ENCODE measurements at regions not wholly inside any gene's neighbourhood (a gene's known extent, or its start where the extent isn't known, plus 50 kb on each side); places are given as distances from the start of the nearest gene placed in this dataset.

GRCh38 chr3:66827726-66828125 lies 170.4 kb upstream of the KBTBD8 start:
- Histone ChIP-seq H2AFZ (ENCODE audit: low read depth, low read length) (no peak overlapping the region), H4K20me1 (replicated peaks; ENCODE audit: control insufficient read depth, insufficient read depth, low read length) (no peaks in the 10 kb centered on the region), H3K9me3 (replicated peaks; ENCODE audit: control insufficient read depth, insufficient read depth, low read depth, low read length) (no peaks in the 10 kb centered on the region), H3K4me2 (ENCODE audit: insufficient read depth, low read length) (no peak overlapping the region), H3K9ac (ENCODE audit: insufficient read depth in 1 of 2, low read depth in 2 of 2, low read length in 2 of 2) (no peak overlapping the region), H3K36me3 (ENCODE audit: control insufficient read depth, insufficient read depth, low read length) (no peaks in the 10 kb centered on the region), H3K27me3 (ENCODE audit: control insufficient read depth in 2 of 2, insufficient read depth in 2 of 2, low read length in 2 of 2) (no peaks in the 10 kb centered on the region), H3K9me1 (ENCODE audit: control insufficient read depth, insufficient read depth, low read length) (no peaks in the 10 kb centered on the region), H3K79me2 (ENCODE audit: control insufficient read depth, insufficient read depth, low read length) (no peaks in the 10 kb centered on the region), H3K4me3 (no peak overlapping the region), H3K4me1 (replicated peaks in 1 of 2; ENCODE audit: control insufficient read depth in 2 of 2, insufficient read depth in 2 of 2, low read length in 2 of 2) (no peaks in the 10 kb centered on the region), H3K27ac (ENCODE audit: extremely low read depth, low read depth, low read length) (no peak overlapping the region)
- no peak for ATAC-seq
- WGBS (ENCODE audit: insufficient coverage, low coverage, missing lambda C conversion rate) = 3% methylated on average over 6 of the region's 6 CpGs
- in situ Hi-C loops (cut with MboI) (loop anchor here (10.0 kb wide), 1 partner anchor 423 kb away; no protein-coding TSS in a partner anchor), intact Hi-C loops (cut with micrococcal nuclease) (no loop called here)
- ChIA-PET CTCF (ENCODE audit: low intra/inter-chr PET ratio) (no interaction called here), POLR2A (no interaction called here)
- DNase-seq (ENCODE audit: extremely low read depth in 1 of 4, low spot score in 3 of 4) = no peak
- BruUV-seq (replicated peaks) = no TSS peak
- no peak for FAIRE-seq
- no peak for TF ChIP-seq ZNF217 (CRISPR knock-in tag; IDR thresholded peaks at IDR 0.05)
- TF ChIP-seq ZNF583 (CRISPR knock-in tag; IDR thresholded peaks at IDR 0.05) = no peak
- TF ChIP-seq, protein P1, sequence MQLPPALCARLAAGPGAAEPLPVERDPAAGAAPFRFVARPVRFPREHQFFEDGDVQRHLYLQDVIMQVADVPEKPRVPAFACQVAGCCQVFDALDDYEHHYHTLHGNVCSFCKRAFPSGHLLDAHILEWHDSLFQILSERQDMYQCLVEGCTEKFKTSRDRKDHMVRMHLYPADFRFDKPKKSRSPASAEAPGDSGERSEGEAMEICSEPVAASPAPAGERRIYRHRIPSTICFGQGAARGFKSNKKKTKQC (CRISPR knock-in tag; IDR thresholded peaks at IDR 0.05) = no peak
- TF ChIP-seq MYC (IDR thresholded peaks at IDR 0.05; ENCODE audit: low read depth, low read length) = no peak
- no peak for TF ChIP-seq MYC (CRISPR knock-in tag; IDR thresholded peaks at IDR 0.05; ENCODE audit: borderline replicate concordance, low read depth)
- no peak for TF ChIP-seq TCF3 (CRISPR knock-in tag; IDR thresholded peaks at IDR 0.05)
- TF ChIP-seq HDAC3 (IDR thresholded peaks at IDR 0.05; ENCODE audit: borderline replicate concordance, partially characterized antibody) = no peak
- no peak for TF ChIP-seq FOXP1 (CRISPR knock-in tag; IDR thresholded peaks at IDR 0.05)
- TF ChIP-seq, protein P2, sequence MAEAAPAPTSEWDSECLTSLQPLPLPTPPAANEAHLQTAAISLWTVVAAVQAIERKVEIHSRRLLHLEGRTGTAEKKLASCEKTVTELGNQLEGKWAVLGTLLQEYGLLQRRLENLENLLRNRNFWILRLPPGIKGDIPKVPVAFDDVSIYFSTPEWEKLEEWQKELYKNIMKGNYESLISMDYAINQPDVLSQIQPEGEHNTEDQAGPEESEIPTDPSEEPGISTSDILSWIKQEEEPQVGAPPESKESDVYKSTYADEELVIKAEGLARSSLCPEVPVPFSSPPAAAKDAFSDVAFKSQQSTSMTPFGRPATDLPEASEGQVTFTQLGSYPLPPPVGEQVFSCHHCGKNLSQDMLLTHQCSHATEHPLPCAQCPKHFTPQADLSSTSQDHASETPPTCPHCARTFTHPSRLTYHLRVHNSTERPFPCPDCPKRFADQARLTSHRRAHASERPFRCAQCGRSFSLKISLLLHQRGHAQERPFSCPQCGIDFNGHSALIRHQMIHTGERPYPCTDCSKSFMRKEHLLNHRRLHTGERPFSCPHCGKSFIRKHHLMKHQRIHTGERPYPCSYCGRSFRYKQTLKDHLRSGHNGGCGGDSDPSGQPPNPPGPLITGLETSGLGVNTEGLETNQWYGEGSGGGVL (CRISPR knock-in tag; IDR thresholded peaks at IDR 0.05) = no peak
- TF ChIP-seq GTF2F1 (IDR thresholded peaks at IDR 0.05; ENCODE audit: low read depth, low read length) = no peak
- TF ChIP-seq, protein P3, sequence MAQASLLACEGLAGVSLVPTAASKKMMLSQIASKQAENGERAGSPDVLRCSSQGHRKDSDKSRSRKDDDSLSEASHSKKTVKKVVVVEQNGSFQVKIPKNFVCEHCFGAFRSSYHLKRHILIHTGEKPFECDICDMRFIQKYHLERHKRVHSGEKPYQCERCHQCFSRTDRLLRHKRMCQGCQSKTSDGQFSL (CRISPR knock-in tag; IDR thresholded peaks at IDR 0.05) = no peak
- TF ChIP-seq, protein P3 (tag; IDR thresholded peaks at IDR 0.05) = no peak
- TF ChIP-seq TFE3 (CRISPR knock-in tag; IDR thresholded peaks at IDR 0.05) = no peak
- TF ChIP-seq, protein P4, sequence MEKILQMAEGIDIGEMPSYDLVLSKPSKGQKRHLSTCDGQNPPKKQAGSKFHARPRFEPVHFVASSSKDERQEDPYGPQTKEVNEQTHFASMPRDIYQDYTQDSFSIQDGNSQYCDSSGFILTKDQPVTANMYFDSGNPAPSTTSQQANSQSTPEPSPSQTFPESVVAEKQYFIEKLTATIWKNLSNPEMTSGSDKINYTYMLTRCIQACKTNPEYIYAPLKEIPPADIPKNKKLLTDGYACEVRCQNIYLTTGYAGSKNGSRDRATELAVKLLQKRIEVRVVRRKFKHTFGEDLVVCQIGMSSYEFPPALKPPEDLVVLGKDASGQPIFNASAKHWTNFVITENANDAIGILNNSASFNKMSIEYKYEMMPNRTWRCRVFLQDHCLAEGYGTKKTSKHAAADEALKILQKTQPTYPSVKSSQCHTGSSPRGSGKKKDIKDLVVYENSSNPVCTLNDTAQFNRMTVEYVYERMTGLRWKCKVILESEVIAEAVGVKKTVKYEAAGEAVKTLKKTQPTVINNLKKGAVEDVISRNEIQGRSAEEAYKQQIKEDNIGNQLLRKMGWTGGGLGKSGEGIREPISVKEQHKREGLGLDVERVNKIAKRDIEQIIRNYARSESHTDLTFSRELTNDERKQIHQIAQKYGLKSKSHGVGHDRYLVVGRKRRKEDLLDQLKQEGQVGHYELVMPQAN (IDR thresholded peaks at IDR 0.05; ENCODE audit: borderline replicate concordance) = no peak
- no peak for TF ChIP-seq MIER1 (IDR thresholded peaks at IDR 0.05; ENCODE audit: low read depth)
- TF ChIP-seq SMC3 (conservative IDR thresholded peaks at IDR 0.05; ENCODE audit: insufficient read depth, low read depth, low read length) = no peak
- TF ChIP-seq CEBPG (CRISPR knock-in tag; IDR thresholded peaks at IDR 0.05) = no peak
- TF ChIP-seq CEBPG (tag; conservative IDR thresholded peaks at IDR 0.05 in 1 of 2, IDR thresholded peaks at IDR 0.05 in 1 of 2) = no peak
